SJSA1 (cell line): ENCODE measurements at regions not wholly inside any gene's neighbourhood (a gene's known extent, or its start where the extent isn't known, plus 50 kb on each side); places are given as distances from the start of the nearest gene placed in this dataset.

Experiments used
- DNase-seq, 2 experiments: peaks; one replicate each; pipeline ENCODE4 v3.0.0-alpha.2; 2015 to 2020; ENCODE audit warnings: low spot score in 2 of 2, low read depth in 1 of 2
- H3K27ac ChIP-seq: fragments of 250-450 bp; sonication (Bioruptor Pico); 2 replicates; pipeline ENCODE4 v1.5.1; 2020; ENCODE audit warnings: mild to moderate bottlenecking, moderate library complexity
- H3K27me3 ChIP-seq: fragments of 250-450 bp; sonication (Bioruptor Pico); replicated peaks from 2 replicates; pipeline ENCODE4 v1.5.1; 2020; ENCODE audit warnings: mild to moderate bottlenecking, moderate library complexity
- H3K36me3 ChIP-seq: fragments of 250-450 bp; sonication (Bioruptor Pico); 2 replicates; pipeline ENCODE4 v1.5.1; 2020; ENCODE audit warnings: mild to moderate bottlenecking
- H3K4me1 ChIP-seq: fragments of 250-450 bp; sonication (Bioruptor Pico); replicated peaks from 2 replicates; pipeline ENCODE4 v1.6.1; 2021; ENCODE audit warnings: mild to moderate bottlenecking
- H3K4me3 ChIP-seq: fragments of 250-450 bp; sonication (Bioruptor Pico); 2 replicates; pipeline ENCODE4 v1.5.1; 2020; ENCODE audit warnings: mild to moderate bottlenecking
- H3K9me3 ChIP-seq: fragments of 250-450 bp; sonication (Bioruptor Pico); replicated peaks from 2 replicates; pipeline ENCODE4 v1.5.1; 2020; ENCODE audit warnings: mild to moderate bottlenecking

- Histone ChIP-seq H3K27ac (no peak overlapping the region), H3K4me3 (no peak overlapping the region), H3K9me3 (no peaks in the 10 kb centered on the region), H3K36me3 (no peaks in the 10 kb centered on the region), H3K27me3 (no peaks in the 10 kb centered on the region), H3K4me1 (no peaks in the 10 kb centered on the region)
- no peak for DNase-seq
Measured at GRCh38 chr12:116465856-116466255, 93.3 kb upstream of the MAP1LC3B2 start.

- H3K9me3 ChIP-seq, result no peaks in the 10 kb centered on the region
- H3K27ac ChIP-seq, result no peak overlapping the region
- H3K27me3 ChIP-seq, result no peaks in the 10 kb centered on the region
- no peaks in the 10 kb centered on the region for H3K4me1 ChIP-seq
- H3K36me3 ChIP-seq, result no peaks in the 10 kb centered on the region
- no peak for DNase-seq
- no peak overlapping the region for H3K4me3 ChIP-seq
Measured at GRCh38 chr12:116466536-116466935, 92.6 kb upstream of the MAP1LC3B2 start.

GRCh38 chr12:116469344-116469743, 89.8 kb upstream of the MAP1LC3B2 start:
- no peaks in the 10 kb centered on the region for H3K9me3 ChIP-seq
- no peaks in the 10 kb centered on the region for H3K4me1 ChIP-seq
- no peak overlapping the region for H3K4me3 ChIP-seq
- H3K27ac ChIP-seq, result no peak overlapping the region
- H3K27me3 ChIP-seq, result no peaks in the 10 kb centered on the region
- no peaks in the 10 kb centered on the region for H3K36me3 ChIP-seq
- no peak for DNase-seq

DNA sequence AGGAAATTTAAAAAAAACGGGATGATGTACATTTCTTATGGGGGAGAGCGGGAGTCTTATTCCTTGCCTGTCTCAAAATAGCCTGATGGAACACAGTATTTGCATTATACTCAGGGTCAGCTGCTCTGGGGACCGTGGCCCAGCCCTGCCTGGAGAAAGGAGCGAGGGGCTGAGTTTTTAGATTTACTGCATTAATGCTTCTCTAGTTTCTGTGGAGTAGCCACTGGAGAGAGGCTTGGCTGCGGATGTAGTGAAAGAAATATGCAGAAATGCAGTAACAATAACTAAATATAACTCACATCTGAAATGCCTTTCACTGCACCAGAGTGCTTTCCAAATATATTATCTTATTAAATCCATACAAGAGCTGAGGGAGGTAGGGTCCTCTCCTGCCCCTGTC, 87.6 kb upstream of the MAP1LC3B2 start:
- no peak overlapping the region for H3K27ac ChIP-seq
- DNase-seq, result no peak
- no peaks in the 10 kb centered on the region; the same call in 1 of the 2 replicates for H3K9me3 ChIP-seq
- H3K27me3 ChIP-seq, result no peaks in the 10 kb centered on the region
- no peak overlapping the region for H3K4me3 ChIP-seq
- no peaks in the 10 kb centered on the region for H3K36me3 ChIP-seq
- H3K4me1 ChIP-seq, result no peaks in the 10 kb centered on the region; the same call in 1 of the 2 replicates

DNA sequence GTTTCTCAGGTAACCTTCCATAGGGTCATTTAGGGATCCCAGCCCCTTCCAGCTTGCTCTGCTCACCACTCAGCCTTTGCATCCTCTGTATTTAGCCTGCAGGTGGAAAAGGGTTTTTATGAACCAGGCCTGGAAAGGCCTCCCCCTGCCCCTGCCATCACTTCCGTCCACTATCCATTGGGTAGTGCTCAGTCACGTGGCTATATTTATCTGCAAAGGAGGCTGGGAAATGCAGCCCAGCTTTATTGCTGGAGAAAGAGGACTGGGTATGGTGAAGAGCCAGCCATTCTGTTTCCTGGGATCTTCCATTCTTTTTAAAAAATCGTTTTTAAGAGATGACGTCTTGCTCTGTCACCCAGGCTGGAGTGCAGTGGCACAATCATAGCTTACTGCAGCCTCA, 87.0 kb upstream of the MAP1LC3B2 start:
- no peaks in the 10 kb centered on the region; the same call in 1 of the 2 replicates for H3K4me1 ChIP-seq
- no peak overlapping the region for H3K4me3 ChIP-seq
- no peak for DNase-seq
- no peak overlapping the region for H3K27ac ChIP-seq
- no peaks in the 10 kb centered on the region for H3K36me3 ChIP-seq
- no peaks in the 10 kb centered on the region; the same call in 1 of the 2 replicates for H3K9me3 ChIP-seq
- no peaks in the 10 kb centered on the region for H3K27me3 ChIP-seq

DNA sequence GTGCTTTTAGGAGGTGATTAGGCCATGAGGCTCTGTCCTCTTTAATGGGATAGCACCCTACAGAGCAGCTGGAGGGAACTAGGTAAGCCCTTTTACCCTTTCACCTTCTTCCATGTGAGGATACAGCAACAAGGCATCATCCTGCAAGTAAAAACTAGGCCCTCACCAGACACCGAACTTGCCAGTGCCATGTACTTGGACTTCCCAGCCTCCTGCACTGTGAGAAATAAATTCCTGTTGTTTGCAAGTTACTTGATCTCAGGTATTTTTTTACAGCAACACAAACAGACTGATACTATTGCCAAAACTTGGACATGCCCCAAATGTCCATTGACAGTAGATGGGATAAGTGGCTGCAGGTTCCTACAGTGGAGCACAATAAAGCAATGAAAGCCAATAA, 85.8 kb upstream of the MAP1LC3B2 start:
- Histone ChIP-seq H3K36me3 (no peaks in the 10 kb centered on the region), H3K27ac (no peak overlapping the region), H3K4me3 (no peak overlapping the region), H3K4me1 (no peaks in the 10 kb centered on the region; the same call in 1 of the 2 replicates), H3K27me3 (no peaks in the 10 kb centered on the region), H3K9me3 (no peaks in the 10 kb centered on the region; the same call in 1 of the 2 replicates)
- DNase-seq, result no peak

DNA sequence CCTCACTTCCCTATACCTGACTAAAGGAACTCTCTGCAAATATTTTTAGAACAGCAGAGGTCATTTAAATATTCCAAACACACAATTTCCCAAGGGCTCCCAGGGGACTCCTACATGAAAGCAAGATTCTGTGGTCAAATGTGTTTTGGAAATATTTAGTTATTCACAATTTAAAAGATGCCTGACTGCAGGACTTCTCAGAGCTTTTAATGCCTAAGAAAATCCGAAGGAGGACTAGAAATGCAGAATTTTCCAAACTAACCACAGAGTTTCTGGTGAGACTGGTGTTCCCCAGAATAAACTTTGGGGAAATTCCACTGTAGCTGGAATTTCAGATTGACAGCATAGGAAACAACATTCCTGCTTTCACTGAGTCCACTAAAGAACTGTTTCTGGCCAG, 84.8 kb upstream of the MAP1LC3B2 start:
- no peak overlapping the region for H3K27ac ChIP-seq
- no peak for DNase-seq

DNA sequence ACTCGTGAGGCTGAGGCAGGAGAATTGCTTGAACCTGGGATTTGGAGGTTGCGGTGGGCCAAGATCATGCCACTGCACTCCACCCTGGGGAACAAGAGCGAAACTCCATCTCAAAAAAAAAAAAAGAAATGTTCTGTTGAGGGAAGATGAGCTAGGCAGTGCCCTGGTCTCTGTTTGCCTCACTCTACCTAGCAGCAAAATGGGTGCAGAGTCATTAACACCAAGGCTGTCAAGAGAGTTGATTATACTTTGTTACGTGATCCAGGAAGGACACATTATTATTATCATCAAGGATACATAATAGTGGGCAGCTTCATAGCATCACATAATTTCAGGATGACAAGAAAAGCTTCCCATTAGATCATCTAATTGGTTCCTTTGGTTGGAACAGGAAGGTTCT, 84.3 kb upstream of the MAP1LC3B2 start:
- DNase-seq, result no peak
- Histone ChIP-seq H3K27ac (no peak overlapping the region), H3K36me3 (no peaks in the 10 kb centered on the region), H3K9me3 (no peaks in the 10 kb centered on the region; the same call in 1 of the 2 replicates), H3K4me3 (no peak overlapping the region), H3K4me1 (no peaks in the 10 kb centered on the region; the same call in 1 of the 2 replicates), H3K27me3 (no peaks in the 10 kb centered on the region)

More for the DNA sequence above, 84.8 kb upstream of the MAP1LC3B2 start:
- H3K9me3 ChIP-seq, result no peaks in the 10 kb centered on the region; the same call in 1 of the 2 replicates
- H3K4me3 ChIP-seq, result no peak overlapping the region
- no peaks in the 10 kb centered on the region; the same call in 1 of the 2 replicates for H3K4me1 ChIP-seq
- H3K36me3 ChIP-seq, result no peaks in the 10 kb centered on the region
- no peaks in the 10 kb centered on the region for H3K27me3 ChIP-seq

DNA sequence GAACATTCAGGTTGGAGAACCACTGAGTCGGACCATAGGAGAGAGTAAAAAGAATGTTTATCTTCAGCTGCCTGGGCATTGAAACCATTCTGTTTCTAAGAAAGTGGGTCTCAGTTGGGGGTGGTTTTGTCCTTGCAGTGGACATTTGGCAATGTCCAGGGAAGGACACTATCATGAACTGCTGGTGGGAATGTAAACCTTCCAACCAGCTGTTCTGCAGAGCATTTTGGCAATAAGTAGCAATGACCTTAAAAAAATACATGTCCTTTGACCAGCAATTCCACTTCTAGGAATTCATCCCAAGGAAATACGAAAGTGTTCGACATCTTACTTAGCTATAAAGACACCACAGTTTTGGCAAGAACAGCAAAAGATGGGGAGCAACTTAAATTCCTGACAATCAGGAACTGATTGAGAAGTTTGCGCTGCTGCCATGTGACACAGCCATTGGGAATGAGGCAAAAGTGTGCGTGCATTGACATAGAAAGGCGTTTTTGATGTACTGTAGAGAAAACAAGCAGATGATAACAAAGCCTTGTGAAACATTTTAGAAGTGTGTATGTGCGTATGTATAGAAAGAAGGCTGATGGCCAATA, 82.9 kb upstream of the MAP1LC3B2 start:
- Histone ChIP-seq H3K4me3 (no peak overlapping the region), H3K27ac (no peak overlapping the region), H3K36me3 (no peaks in the 10 kb centered on the region), H3K4me1 (no peaks in the 10 kb centered on the region; the same call in 1 of the 2 replicates), H3K27me3 (no peaks in the 10 kb centered on the region), H3K9me3 (no peaks in the 10 kb centered on the region; the same call in 1 of the 2 replicates)
- DNase-seq, result no peak

GRCh38 chr12:116478243-116478773, 80.9 kb upstream of the MAP1LC3B2 start:
- Histone ChIP-seq H3K4me1 (no peaks in the 10 kb centered on the region; the same call in 1 of the 2 replicates), H3K9me3 (no peaks in the 10 kb centered on the region; the same call in 1 of the 2 replicates), H3K27ac (no peak overlapping the region), H3K4me3 (no peak overlapping the region), H3K27me3 (no peaks in the 10 kb centered on the region), H3K36me3 (no peaks in the 10 kb centered on the region)
- no peak for DNase-seq

GRCh38 chr12:116480210-116480810, 78.9 kb upstream of the MAP1LC3B2 start:
- no peak overlapping the region for H3K27ac ChIP-seq
- no peaks in the 10 kb centered on the region for H3K4me1 ChIP-seq
- no peak for DNase-seq
- H3K27me3 ChIP-seq, result no peaks in the 10 kb centered on the region
- no peaks in the 10 kb centered on the region for H3K36me3 ChIP-seq
- H3K4me3 ChIP-seq, result no peak overlapping the region
- no peaks in the 10 kb centered on the region; the same call in 1 of the 2 replicates for H3K9me3 ChIP-seq

GRCh38 chr12:116481726-116482125, 77.5 kb upstream of the MAP1LC3B2 start:
- Histone ChIP-seq H3K36me3 (no peaks in the 10 kb centered on the region), H3K4me1 (no peaks in the 10 kb centered on the region), H3K27ac (no peak overlapping the region), H3K4me3 (no peak overlapping the region), H3K9me3 (no peaks in the 10 kb centered on the region), H3K27me3 (no peaks in the 10 kb centered on the region)
- DNase-seq, result no peak

GRCh38 chr12:116482179-116482578, 77.0 kb upstream of the MAP1LC3B2 start:
- DNase-seq, result no peak
- H3K9me3 ChIP-seq, result no peaks in the 10 kb centered on the region

DNA sequence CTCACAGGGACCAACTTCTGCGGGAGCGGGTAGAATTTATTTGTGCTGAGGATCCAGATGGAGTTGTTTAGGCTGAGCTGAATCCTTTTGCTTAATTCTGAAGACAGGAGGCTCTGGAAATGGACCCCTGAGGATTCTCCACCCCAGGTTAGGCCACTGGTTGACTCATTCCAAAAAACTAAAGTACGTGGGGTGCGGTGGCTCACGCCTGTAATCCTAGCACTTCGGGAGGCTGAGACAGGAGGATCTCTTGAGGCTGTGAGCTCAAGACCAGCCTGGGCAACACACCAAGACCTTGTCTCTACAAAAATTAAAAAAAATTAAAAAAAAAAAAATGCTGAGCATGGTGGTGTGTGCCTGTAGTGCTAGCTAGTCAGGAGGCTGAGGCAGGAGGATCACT, 76.3 kb upstream of the MAP1LC3B2 start:
- Histone ChIP-seq H3K4me1 (no peaks in the 10 kb centered on the region), H3K27me3 (no peaks in the 10 kb centered on the region), H3K27ac (no peak overlapping the region), H3K4me3 (no peak overlapping the region), H3K36me3 (no peaks in the 10 kb centered on the region), H3K9me3 (no peaks in the 10 kb centered on the region)
- no peak for DNase-seq

More at GRCh38 chr12:116482179-116482578, 77.0 kb upstream of the MAP1LC3B2 start:
- Histone ChIP-seq H3K27ac (no peak overlapping the region), H3K4me3 (no peak overlapping the region), H3K4me1 (no peaks in the 10 kb centered on the region), H3K36me3 (no peaks in the 10 kb centered on the region), H3K27me3 (no peaks in the 10 kb centered on the region)
